Liver (tissue), 8 donors: ENCODE measurements at regions not wholly inside any gene's neighbourhood (a gene's known extent, or its start where the extent isn't known, plus 50 kb on each side); places are given as distances from the start of the nearest gene placed in this dataset.

Source experiments
- DNase-seq: peaks from one replicate; pipeline ENCODE4 v3.0.0-alpha.2; 2017; ENCODE audit warnings: low spot score
- H3K27ac ChIP-seq, 2 donors: one replicate each; pipeline ENCODE4 v1.7.0; 2013; ENCODE audit warnings: inconsistent platforms in 2 of 2, low read length in 2 of 2, control low read depth in 1 of 2, low read depth in 1 of 2, mild to moderate bottlenecking in 1 of 2
- H3K27me3 ChIP-seq, 4 donors: one replicate each; pipeline versions ENCODE4 v1.6.1 to v1.7.0; 2013; ENCODE audit warnings: low read length in 3 of 4, inconsistent platforms in 1 of 4, mild to moderate bottlenecking in 1 of 4, moderate library complexity in 1 of 4; ENCODE audit not compliant: control insufficient read depth in 4 of 4, insufficient read depth in 4 of 4
- H3K36me3 ChIP-seq, 4 donors: one replicate each; pipeline versions ENCODE4 v1.6.1 to v1.7.0; 2013; ENCODE audit warnings: low read length in 3 of 4, mild to moderate bottlenecking in 3 of 4, low read depth in 1 of 4, moderate library complexity in 1 of 4; ENCODE audit not compliant: control insufficient read depth in 4 of 4, insufficient read depth in 3 of 4
- H3K4me1 ChIP-seq, 4 donors: one replicate each; pipeline versions ENCODE4 v1.6.1 to v1.7.0; 2013; ENCODE audit warnings: low read length in 3 of 4, mild to moderate bottlenecking in 3 of 4, moderate library complexity in 1 of 4; ENCODE audit not compliant: control insufficient read depth in 4 of 4, insufficient read depth in 4 of 4
- H3K4me3 ChIP-seq, 3 donors: one replicate each; pipeline versions ENCODE4 v1.6.1 to v1.7.0; 2013; ENCODE audit warnings: low read length in 3 of 3, control low read depth in 1 of 3, low read depth in 1 of 3, mild to moderate bottlenecking in 1 of 3
- H3K9ac ChIP-seq, 2 donors: one replicate each; pipeline ENCODE4 v1.7.0; 2013; ENCODE audit warnings: low read length in 2 of 2, mild to moderate bottlenecking in 2 of 2, moderate library complexity in 2 of 2, control low read depth in 1 of 2, low read depth in 1 of 2
- H3K9me3 ChIP-seq, 4 donors: one replicate each; pipeline versions ENCODE4 v1.6.1 to v1.7.0; 2013; ENCODE audit warnings: low read length in 3 of 4; ENCODE audit not compliant: control insufficient read depth in 4 of 4
- ATF3 ChIP-seq: IDR thresholded peaks from 2 replicates; pipeline ENCODE4 v1.6.1; 2016; ENCODE audit warnings: antibody characterized with exemption
- EGR1 ChIP-seq, 2 donors: IDR thresholded peaks; 2 replicates each; pipeline ENCODE4 v1.6.1; 2016 to 2018; ENCODE audit warnings: antibody characterized with exemption in 2 of 2, low read depth in 2 of 2
- FOXA1 ChIP-seq: IDR thresholded peaks from 2 replicates; pipeline ENCODE4 v1.6.1; 2016; ENCODE audit warnings: antibody characterized with exemption
- FOXA2 ChIP-seq: IDR thresholded peaks from 2 replicates; pipeline ENCODE4 v1.6.1; 2016; ENCODE audit warnings: antibody characterized with exemption
- GABPA ChIP-seq, 2 donors: IDR thresholded peaks in 1 of 2; conservative IDR thresholded peaks in 1 of 2; 2 replicates each; pipeline ENCODE4 v1.6.1; 2016; ENCODE audit warnings: antibody characterized with exemption in 2 of 2, mild to moderate bottlenecking in 1 of 2, moderate library complexity in 1 of 2
- HNF4A ChIP-seq, 2 donors: conservative IDR thresholded peaks; 2 replicates each; pipeline ENCODE4 v1.6.1; 2016; ENCODE audit warnings: antibody characterized with exemption in 2 of 2, mild to moderate bottlenecking in 2 of 2
- HNF4G ChIP-seq: IDR thresholded peaks from 2 replicates; pipeline ENCODE4 v1.6.1; 2016; ENCODE audit warnings: antibody characterized with exemption
- JUND ChIP-seq, 2 donors: IDR thresholded peaks; 2 replicates each; pipeline ENCODE4 v1.6.1; 2016; ENCODE audit warnings: antibody characterized with exemption in 2 of 2
- NR2F2 ChIP-seq: IDR thresholded peaks from 2 replicates; pipeline ENCODE4 v1.6.1; 2016; ENCODE audit warnings: antibody characterized with exemption
- RAD21 ChIP-seq, 2 donors: IDR thresholded peaks; 2 replicates each; pipeline ENCODE4 v1.6.1; 2016; ENCODE audit warnings: antibody characterized with exemption in 2 of 2, mild to moderate bottlenecking in 2 of 2
- REST ChIP-seq: IDR thresholded peaks from 2 replicates; pipeline ENCODE4 v1.6.1; 2016; ENCODE audit warnings: antibody characterized with exemption, mild to moderate bottlenecking
- RXRA ChIP-seq, 2 donors: IDR thresholded peaks; 2 replicates each; pipeline ENCODE4 v1.6.1; 2017 to 2018; ENCODE audit warnings: antibody characterized with exemption in 2 of 2, mild to moderate bottlenecking in 1 of 2
- SP1 ChIP-seq: IDR thresholded peaks from 2 replicates; pipeline ENCODE4 v1.6.1; 2018; ENCODE audit warnings: antibody characterized with exemption, mild to moderate bottlenecking
- TAF1 ChIP-seq: conservative IDR thresholded peaks from 2 replicates; pipeline ENCODE4 v1.6.1; 2016; ENCODE audit warnings: antibody characterized with exemption, mild to moderate bottlenecking
- YY1 ChIP-seq: IDR thresholded peaks from 2 replicates; pipeline ENCODE4 v1.6.1; 2016; ENCODE audit warnings: antibody characterized with exemption, mild to moderate bottlenecking
- ZBTB33 ChIP-seq: IDR thresholded peaks from 2 replicates; pipeline ENCODE4 v1.6.1; 2016; ENCODE audit warnings: antibody characterized with exemption
- WGBS: extraction: QIAGEN DNeasy Blood & Tissue Kit; methylation state at CpG from one replicate; pipeline ENCODE4 v1.1.7; 2013; 5-methylcytosine and 5-hydroxymethylcytosine counted together
- TF ChIP-seq, protein P1 (sequence below): fragments of 150-350 bp; IDR thresholded peaks from 2 replicates; pipeline ENCODE4 v1.5.1; 2017; ENCODE audit warnings: improper control_type of control experiment, low read depth, low read length; ENCODE audit not compliant: missing input control
- donor health status: healthy.
- donor health status: healthy.
- donor health status: healthy.
- donor health status: healthy.
- donor health status: healthy.

DNA sequence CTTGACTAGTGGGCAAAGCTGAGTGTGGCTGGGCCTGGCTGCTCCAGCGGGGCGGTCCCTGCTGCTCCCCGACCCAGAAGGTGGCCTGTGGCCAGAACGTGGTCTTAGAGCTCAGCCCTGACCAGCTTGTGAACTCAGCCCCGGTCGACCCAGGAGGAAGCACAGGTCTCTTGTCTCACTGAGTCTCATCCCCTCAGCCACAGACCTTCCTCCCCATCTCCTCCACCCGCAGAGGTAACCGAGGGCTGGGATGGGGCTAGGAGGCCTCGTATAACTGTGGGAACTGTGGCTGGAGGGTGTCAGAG, 546.2 kb upstream of the B3GAT1 start:
- H3K27ac ChIP-seq = no peak overlapping the region

More for the DNA sequence above, 546.2 kb upstream of the B3GAT1 start:
- H3K27me3 ChIP-seq = no peaks in the 10 kb centered on the region
- TF ChIP-seq FOXA2 = no peak
- TF ChIP-seq GABPA (IDR thresholded peaks at IDR 0.05 in 1 of 2, conservative IDR thresholded peaks at IDR 0.05 in 1 of 2) = no peak
- no peak for TF ChIP-seq HNF4G
- no peak for TF ChIP-seq JUND (IDR thresholded peaks at IDR 0.05)
- TF ChIP-seq FOXA1 = no peak
- TF ChIP-seq ZBTB33 = no peak
- no peak for TF ChIP-seq RAD21 (IDR thresholded peaks at IDR 0.05)
- TF ChIP-seq TAF1 = no peak
- TF ChIP-seq EGR1 (IDR thresholded peaks at IDR 0.05; ENCODE audit: low read depth in 2 of 2) = no peak
- TF ChIP-seq, protein P1, sequence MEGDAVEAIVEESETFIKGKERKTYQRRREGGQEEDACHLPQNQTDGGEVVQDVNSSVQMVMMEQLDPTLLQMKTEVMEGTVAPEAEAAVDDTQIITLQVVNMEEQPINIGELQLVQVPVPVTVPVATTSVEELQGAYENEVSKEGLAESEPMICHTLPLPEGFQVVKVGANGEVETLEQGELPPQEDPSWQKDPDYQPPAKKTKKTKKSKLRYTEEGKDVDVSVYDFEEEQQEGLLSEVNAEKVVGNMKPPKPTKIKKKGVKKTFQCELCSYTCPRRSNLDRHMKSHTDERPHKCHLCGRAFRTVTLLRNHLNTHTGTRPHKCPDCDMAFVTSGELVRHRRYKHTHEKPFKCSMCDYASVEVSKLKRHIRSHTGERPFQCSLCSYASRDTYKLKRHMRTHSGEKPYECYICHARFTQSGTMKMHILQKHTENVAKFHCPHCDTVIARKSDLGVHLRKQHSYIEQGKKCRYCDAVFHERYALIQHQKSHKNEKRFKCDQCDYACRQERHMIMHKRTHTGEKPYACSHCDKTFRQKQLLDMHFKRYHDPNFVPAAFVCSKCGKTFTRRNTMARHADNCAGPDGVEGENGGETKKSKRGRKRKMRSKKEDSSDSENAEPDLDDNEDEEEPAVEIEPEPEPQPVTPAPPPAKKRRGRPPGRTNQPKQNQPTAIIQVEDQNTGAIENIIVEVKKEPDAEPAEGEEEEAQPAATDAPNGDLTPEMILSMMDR = no peak
- no peak for TF ChIP-seq NR2F2
- no peak for TF ChIP-seq SP1
- TF ChIP-seq YY1 = no peak
- TF ChIP-seq RXRA (IDR thresholded peaks at IDR 0.05) = no peak
- TF ChIP-seq ATF3 = no peak
- no peak for TF ChIP-seq REST
- TF ChIP-seq HNF4A (conservative IDR thresholded peaks at IDR 0.05) = no peak
- no peak overlapping the region for H3K4me3 ChIP-seq
- WGBS = 80% methylated on average over 9 of the region's 9 CpGs
- no peak overlapping the region for H3K9ac ChIP-seq
- H3K9me3 ChIP-seq = peaks cover 0 to 1% (median 0%) of the 10 kb centered on the region in 4 donors
- no peak for DNase-seq
- no peaks in the 10 kb centered on the region for H3K4me1 ChIP-seq
- no peaks in the 10 kb centered on the region for H3K36me3 ChIP-seq
